ENCODE measurements at regions not wholly inside any gene's neighbourhood (a gene's known extent, or its start where the extent isn't known, plus 50 kb on each side); places are given as distances from the start of the nearest gene placed in this dataset.
A peak's percentile ranks its signal among the peaks of the same experiment; 100 is the strongest.
"Not testable (repeated sequence)": the region's sequence is repeated elsewhere in the genome, so short reads cannot be mapped to it uniquely, and the experiment has no call there.

- DNase-seq: not testable (repeated sequence)
Measured at GRCh38 chr10:23545866-23546265, 107.0 kb downstream of the OTUD1 start.

GRCh38 chr10:23556727-23557440 lies 118.0 kb downstream of the OTUD1 start:
- DNase-seq: no peak

- no peak for DNase-seq
Measured at GRCh38 chr10:23557777-23558176, 118.9 kb downstream of the OTUD1 start.

- DNase-seq: no peak
Measured at GRCh38 chr10:23558361-23558799, 119.5 kb downstream of the OTUD1 start.

GRCh38 chr10:23568996-23569395 lies 130.1 kb downstream of the OTUD1 start:
- peak; percentile 4 for DNase-seq

GRCh38 chr10:23571884-23572283 lies 133.0 kb downstream of the OTUD1 start:
- no peak for DNase-seq

GRCh38 chr10:23581906-23582450 lies 143.1 kb downstream of the OTUD1 start:
- DNase-seq: no peak

- DNase-seq: no peak
Measured at GRCh38 chr10:23584396-23584795, 145.5 kb downstream of the OTUD1 start.

GRCh38 chr10:23585186-23585585 lies 146.3 kb downstream of the OTUD1 start:
- no peak for DNase-seq

GRCh38 chr10:23585666-23586065 lies 146.8 kb downstream of the OTUD1 start:
- DNase-seq: no peak

- DNase-seq: not testable (repeated sequence)
Measured at GRCh38 chr10:23595278-23595677, 156.4 kb downstream of the OTUD1 start.

- DNase-seq: no peak
Measured at GRCh38 chr10:23604613-23605012, 165.7 kb downstream of the OTUD1 start.

GRCh38 chr10:23606456-23606855 lies 167.6 kb downstream of the OTUD1 start:
- no peak for DNase-seq

GRCh38 chr10:23608926-23609325 lies 170.1 kb downstream of the OTUD1 start:
- no peak for DNase-seq

GRCh38 chr10:23610626-23611307 lies 171.9 kb downstream of the OTUD1 start:
- DNase-seq: peak; percentile 17

- DNase-seq: no peak
Measured at GRCh38 chr10:23611308-23612029, 172.6 kb downstream of the OTUD1 start.

- no peak for DNase-seq
Measured at GRCh38 chr10:23613900-23614299, 175.0 kb downstream of the OTUD1 start.

GRCh38 chr10:23614483-23614882 lies 175.6 kb downstream of the OTUD1 start:
- no peak for DNase-seq

- DNase-seq: peak; percentile 10
Measured at GRCh38 chr10:23630376-23630775, 191.5 kb downstream of the OTUD1 start.

- peak; percentile 6 for DNase-seq
Measured at GRCh38 chr10:23630885-23631284, 192.0 kb downstream of the OTUD1 start.

- DNase-seq: peak; percentile 22
Measured at GRCh38 chr10:23643111-23643780, 204.4 kb downstream of the OTUD1 start.

GRCh38 chr10:23648618-23649017 lies 209.7 kb downstream of the OTUD1 start:
- no peak for DNase-seq

Data from tongue (tissue), 1 donor.